ENCODE measurements at regions not wholly inside any gene's neighbourhood (a gene's known extent, or its start where the extent isn't known, plus 50 kb on each side); places are given as distances from the start of the nearest gene placed in this dataset.
"Not testable (repeated sequence)": the region's sequence is repeated elsewhere in the genome, so short reads cannot be mapped to it uniquely, and the experiment has no call there.

DNA sequence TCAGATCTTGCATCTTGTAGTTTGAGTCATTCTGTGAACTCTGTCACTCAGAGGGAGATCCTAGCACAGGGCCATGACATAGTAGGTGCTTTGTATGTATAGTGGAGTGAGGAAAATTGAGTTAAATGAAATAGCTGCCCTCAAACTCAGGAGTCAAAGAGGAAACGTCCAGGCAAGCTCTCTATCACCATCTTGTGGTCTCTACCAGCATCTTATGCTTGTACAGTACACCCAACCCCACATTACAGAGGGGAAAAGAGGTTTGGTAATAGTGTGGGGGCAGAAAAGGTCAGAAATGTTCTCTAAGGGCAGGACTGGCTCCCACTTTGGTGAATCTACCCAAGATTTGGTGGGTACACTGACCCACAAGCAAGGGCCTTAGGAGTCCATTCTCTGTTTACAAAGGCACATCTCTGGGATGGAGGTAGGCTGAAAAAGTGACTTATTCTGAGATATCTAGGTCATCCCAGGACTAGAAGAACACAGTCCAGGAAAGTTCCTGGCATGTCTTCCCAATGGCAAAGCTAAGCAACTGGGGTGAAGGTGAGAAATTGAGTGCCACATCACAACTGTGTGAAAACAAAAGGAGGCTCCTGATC is 131.8 kb downstream of the OR13H1 start:
- Histone ChIP-seq H3K27ac (ENCODE audit: extremely low read depth, low read depth, low read length) (no peak overlapping the region), H3K4me3 (ENCODE audit: low read depth, low read length) (no peak overlapping the region), H3K4me1 (ENCODE audit: control insufficient read depth, insufficient read depth, low read length) (no peaks in the 10 kb centered on the region), H3K9me3 (ENCODE audit: control insufficient read depth, insufficient read depth, low read depth, low read length) (no peaks in the 10 kb centered on the region), H3K36me3 (ENCODE audit: control insufficient read depth in 2 of 2, insufficient read depth in 1 of 2, low read length in 2 of 2) (no peaks in the 10 kb centered on the region)
- TF ChIP-seq, protein P1, sequence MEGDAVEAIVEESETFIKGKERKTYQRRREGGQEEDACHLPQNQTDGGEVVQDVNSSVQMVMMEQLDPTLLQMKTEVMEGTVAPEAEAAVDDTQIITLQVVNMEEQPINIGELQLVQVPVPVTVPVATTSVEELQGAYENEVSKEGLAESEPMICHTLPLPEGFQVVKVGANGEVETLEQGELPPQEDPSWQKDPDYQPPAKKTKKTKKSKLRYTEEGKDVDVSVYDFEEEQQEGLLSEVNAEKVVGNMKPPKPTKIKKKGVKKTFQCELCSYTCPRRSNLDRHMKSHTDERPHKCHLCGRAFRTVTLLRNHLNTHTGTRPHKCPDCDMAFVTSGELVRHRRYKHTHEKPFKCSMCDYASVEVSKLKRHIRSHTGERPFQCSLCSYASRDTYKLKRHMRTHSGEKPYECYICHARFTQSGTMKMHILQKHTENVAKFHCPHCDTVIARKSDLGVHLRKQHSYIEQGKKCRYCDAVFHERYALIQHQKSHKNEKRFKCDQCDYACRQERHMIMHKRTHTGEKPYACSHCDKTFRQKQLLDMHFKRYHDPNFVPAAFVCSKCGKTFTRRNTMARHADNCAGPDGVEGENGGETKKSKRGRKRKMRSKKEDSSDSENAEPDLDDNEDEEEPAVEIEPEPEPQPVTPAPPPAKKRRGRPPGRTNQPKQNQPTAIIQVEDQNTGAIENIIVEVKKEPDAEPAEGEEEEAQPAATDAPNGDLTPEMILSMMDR (tag by site-specific recombination; IDR thresholded peaks at IDR 0.05) = peak; percentile 29; the same call in 1 of the 2 replicates
- TF ChIP-seq ZNF10 (tag by site-specific recombination; IDR thresholded peaks at IDR 0.05) (no peak), ZNF654 (tag by site-specific recombination; IDR thresholded peaks at IDR 0.05; ENCODE audit: low read depth) (peak; percentile 69)
- ChIA-PET POLR2A (no interaction called here), CTCF (interaction anchor here (0.6 to 4.1 kb wide), 24 partner anchors 12 to 1637 kb away, joined by 3 to 37 read pairs (median 3); no protein-coding TSS in a partner anchor)

DNA sequence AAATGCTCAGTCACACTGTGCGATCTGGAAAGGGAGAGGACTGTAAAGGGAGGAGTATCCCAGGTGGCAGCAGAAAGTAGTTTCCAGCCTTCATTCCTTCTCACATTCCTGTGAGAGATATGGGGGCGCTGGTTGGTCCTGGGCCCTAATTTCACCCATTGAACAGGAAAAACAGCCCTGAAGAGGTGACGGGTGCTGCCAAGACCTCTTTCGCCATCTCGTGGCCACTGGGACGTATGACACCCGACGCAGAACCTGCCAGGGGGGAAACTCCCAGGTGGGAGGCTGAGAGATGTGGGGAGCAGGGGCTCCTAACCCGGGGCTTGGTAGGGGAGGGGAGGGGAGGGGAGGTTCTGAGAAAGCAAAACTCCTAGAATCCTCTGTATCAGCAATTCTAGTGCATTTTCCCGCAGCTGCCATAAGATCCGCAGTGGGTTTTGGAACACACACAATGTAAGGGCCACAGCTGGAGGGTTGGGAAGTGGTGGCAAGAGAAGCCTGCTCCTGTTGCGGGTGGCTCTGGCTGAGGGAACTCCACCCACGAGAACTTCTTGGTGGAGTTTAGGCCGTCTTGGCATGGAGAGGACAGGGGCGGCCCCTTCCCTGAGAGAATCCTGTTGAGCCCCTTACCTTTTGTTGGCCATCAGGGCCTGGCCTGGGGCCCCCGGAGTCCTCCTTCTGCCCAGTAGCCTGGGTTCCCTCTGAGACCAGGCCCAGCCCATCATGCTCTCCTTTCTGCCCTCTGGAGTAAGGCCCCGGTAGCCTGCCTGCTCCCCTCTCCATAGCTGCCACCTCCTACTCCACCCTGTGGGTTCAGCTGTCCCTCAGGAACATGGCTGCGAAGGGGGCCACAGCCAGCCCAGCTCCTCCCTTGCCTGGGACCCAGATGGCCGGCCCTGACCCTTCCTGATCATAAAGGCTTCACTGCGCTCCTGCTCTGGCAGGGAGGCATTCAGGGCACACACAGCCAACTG is 134.1 kb downstream of the OR13H1 start:
- no peaks in the 10 kb centered on the region for H3K36me3 ChIP-seq (ENCODE audit: control insufficient read depth in 2 of 2, insufficient read depth in 1 of 2, low read length in 2 of 2)
- ChIA-PET CTCF (interaction anchor here (0.6 to 4.1 kb wide), 20 partner anchors 10 to 703 kb away, joined by 3 to 37 read pairs (median 4); no protein-coding TSS in a partner anchor), POLR2A (interaction anchor here (0.6 kb wide), 1 partner anchor 121 kb away, joined by 4 read pairs; no protein-coding TSS in a partner anchor)
- no peaks in the 10 kb centered on the region for H3K9me3 ChIP-seq (ENCODE audit: control insufficient read depth, insufficient read depth, low read depth, low read length)
- TF ChIP-seq ZNF155 (tag by site-specific recombination; IDR thresholded peaks at IDR 0.05) (no peak), ZNF354C (tag by site-specific recombination; IDR thresholded peaks at IDR 0.05; ENCODE audit: borderline replicate concordance, low read depth) (no peak), ZNF654 (tag by site-specific recombination; IDR thresholded peaks at IDR 0.05; ENCODE audit: low read depth) (peak; percentile 86), OVOL3 (tag by site-specific recombination; IDR thresholded peaks at IDR 0.05) (no peak), ZNF335 (tag by site-specific recombination; conservative IDR thresholded peaks at IDR 0.05) (no peak), SETDB1 (IDR thresholded peaks at IDR 0.05; ENCODE audit: insufficient read length, low read length) (no peak)
- TF ChIP-seq, protein P1 (tag by site-specific recombination; IDR thresholded peaks at IDR 0.05) = peak; percentile 74
- no peak overlapping the region for H3K4me3 ChIP-seq (ENCODE audit: low read depth, low read length)
- H3K4me1 ChIP-seq (ENCODE audit: control insufficient read depth, insufficient read depth, low read length) = no peaks in the 10 kb centered on the region
- H3K27ac ChIP-seq (ENCODE audit: extremely low read depth, low read depth, low read length) = no peak overlapping the region

DNA sequence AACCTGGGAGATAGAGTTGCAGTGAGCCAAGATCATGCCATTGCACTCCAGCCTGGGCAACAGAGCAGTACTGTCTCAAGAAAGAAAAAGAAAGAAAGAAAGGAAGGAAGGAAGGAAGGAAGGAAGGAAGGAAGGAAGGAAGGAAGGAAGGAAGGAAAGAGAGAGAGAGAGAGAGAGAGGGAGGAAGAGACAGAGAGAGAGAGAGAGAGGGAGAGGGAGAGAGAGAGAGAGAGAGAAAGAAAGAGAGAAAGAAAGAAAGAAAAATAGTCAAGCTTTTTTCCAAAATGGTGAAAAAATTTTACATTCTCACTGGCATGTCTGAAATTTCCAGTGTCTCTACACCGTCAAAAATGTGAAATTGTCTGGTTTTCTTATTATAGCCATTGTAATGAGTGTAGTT is 138.9 kb downstream of the OR13H1 start:
- H3K27ac ChIP-seq (ENCODE audit: extremely low read depth, low read depth, low read length); H3K4me3 ChIP-seq (ENCODE audit: low read depth, low read length); POLR2A ChIA-PET; H3K4me1 ChIP-seq (ENCODE audit: control insufficient read depth, insufficient read depth, low read length); H3K36me3 ChIP-seq (ENCODE audit: control insufficient read depth in 2 of 2, insufficient read depth in 1 of 2, low read length in 2 of 2); H3K9me3 ChIP-seq (ENCODE audit: control insufficient read depth, insufficient read depth, low read depth, low read length): not testable (repeated sequence)
- CTCF ChIA-PET = interaction anchor here (0.6 to 1.0 kb wide), 2 partner anchors 49 to 796 kb away, joined by 3 read pairs; no protein-coding TSS in a partner anchor
- TF ChIP-seq ZNF596 (tag by site-specific recombination; IDR thresholded peaks at IDR 0.05) (peak; percentile 66; the same call in 1 of the 2 replicates), ZNF366 (tag by site-specific recombination; conservative IDR thresholded peaks at IDR 0.05) (peak; percentile 76)

GRCh38 chrX:131693359-131693758 is 149.5 kb downstream of the OR13H1 start:
- peaks cover 2% of the 10 kb centered on the region for H3K9me3 ChIP-seq (ENCODE audit: control insufficient read depth, insufficient read depth, low read depth, low read length)
- ChIA-PET CTCF (interaction anchor here (0.6 to 0.7 kb wide), 3 partner anchors 15 to 327 kb away, joined by 3 to 6 read pairs (median 5); no protein-coding TSS in a partner anchor), POLR2A (no interaction called here)
- H3K27ac ChIP-seq (ENCODE audit: extremely low read depth, low read depth, low read length) = no peak overlapping the region
- no peaks in the 10 kb centered on the region for H3K4me1 ChIP-seq (ENCODE audit: control insufficient read depth, insufficient read depth, low read length)
- H3K36me3 ChIP-seq (ENCODE audit: control insufficient read depth in 2 of 2, insufficient read depth in 1 of 2, low read length in 2 of 2) = peaks cover 3 to 6% of the 10 kb centered on the region in 2 experiments; a peak in 2 of 3 replicates
- H3K4me3 ChIP-seq (ENCODE audit: low read depth, low read length) = no peak overlapping the region
- TF ChIP-seq ZNF146 (tag by site-specific recombination; IDR thresholded peaks at IDR 0.05) (no peak), ZNF211 (tag by site-specific recombination; IDR thresholded peaks at IDR 0.05; ENCODE audit: low read depth) (no peak), KLF16 (tag by site-specific recombination; IDR thresholded peaks at IDR 0.05) (no peak), ZSCAN30 (tag by site-specific recombination; IDR thresholded peaks at IDR 0.05) (no peak), ZNF10 (tag by site-specific recombination; IDR thresholded peaks at IDR 0.05) (no peak), ZNF549 (tag by site-specific recombination; IDR thresholded peaks at IDR 0.05) (no peak), TRIM28 (IDR thresholded peaks at IDR 0.05; ENCODE audit: borderline replicate concordance, low read length) (0 out of 2 replicates have a peak, but pooled peaks have one; percentile 23), ZNF266 (tag by site-specific recombination; IDR thresholded peaks at IDR 0.05; ENCODE audit: low read depth) (no peak), ZNF530 (tag by site-specific recombination; IDR thresholded peaks at IDR 0.05; ENCODE audit: low read depth) (no peak), KLF9 (tag by site-specific recombination; IDR thresholded peaks at IDR 0.05; ENCODE audit: low read depth) (no peak)
- TF ChIP-seq, protein P2, sequence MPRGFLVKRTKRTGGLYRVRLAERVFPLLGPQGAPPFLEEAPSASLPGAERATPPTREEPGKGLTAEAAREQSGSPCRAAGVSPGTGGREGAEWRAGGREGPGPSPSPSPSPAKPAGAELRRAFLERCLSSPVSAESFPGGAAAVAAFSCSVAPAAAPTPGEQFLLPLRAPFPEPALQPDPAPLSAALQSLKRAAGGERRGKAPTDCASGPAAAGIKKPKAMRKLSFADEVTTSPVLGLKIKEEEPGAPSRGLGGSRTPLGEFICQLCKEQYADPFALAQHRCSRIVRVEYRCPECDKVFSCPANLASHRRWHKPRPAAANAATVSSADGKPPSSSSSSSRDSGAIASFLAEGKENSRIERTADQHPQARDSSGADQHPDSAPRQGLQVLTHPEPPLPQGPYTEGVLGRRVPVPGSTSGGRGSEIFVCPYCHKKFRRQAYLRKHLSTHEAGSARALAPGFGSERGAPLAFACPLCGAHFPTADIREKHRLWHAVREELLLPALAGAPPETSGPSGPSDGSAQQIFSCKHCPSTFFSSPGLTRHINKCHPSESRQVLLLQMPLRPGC (tag by site-specific recombination; IDR thresholded peaks at IDR 0.05) = no peak

All from HEK293 (cell line).